ENCODE measurements at regions not wholly inside any gene's neighbourhood (a gene's known extent, or its start where the extent isn't known, plus 50 kb on each side); places are given as distances from the start of the nearest gene placed in this dataset.

- DNase-seq, result no peak
Observed at GRCh38 chr11:57103899-57104605, 77.7 kb upstream of the LRRC55 start.

- no peak for DNase-seq
Observed at GRCh38 chr11:57109331-57109730, 72.4 kb upstream of the LRRC55 start.

- no peak for DNase-seq
Observed at GRCh38 chr11:57111619-57112018, 70.1 kb upstream of the LRRC55 start.

GRCh38 chr11:57116654-57117053 is 65.1 kb upstream of the LRRC55 start:
- peak in 1 of 2 experiments; percentile 18 for DNase-seq

DNA sequence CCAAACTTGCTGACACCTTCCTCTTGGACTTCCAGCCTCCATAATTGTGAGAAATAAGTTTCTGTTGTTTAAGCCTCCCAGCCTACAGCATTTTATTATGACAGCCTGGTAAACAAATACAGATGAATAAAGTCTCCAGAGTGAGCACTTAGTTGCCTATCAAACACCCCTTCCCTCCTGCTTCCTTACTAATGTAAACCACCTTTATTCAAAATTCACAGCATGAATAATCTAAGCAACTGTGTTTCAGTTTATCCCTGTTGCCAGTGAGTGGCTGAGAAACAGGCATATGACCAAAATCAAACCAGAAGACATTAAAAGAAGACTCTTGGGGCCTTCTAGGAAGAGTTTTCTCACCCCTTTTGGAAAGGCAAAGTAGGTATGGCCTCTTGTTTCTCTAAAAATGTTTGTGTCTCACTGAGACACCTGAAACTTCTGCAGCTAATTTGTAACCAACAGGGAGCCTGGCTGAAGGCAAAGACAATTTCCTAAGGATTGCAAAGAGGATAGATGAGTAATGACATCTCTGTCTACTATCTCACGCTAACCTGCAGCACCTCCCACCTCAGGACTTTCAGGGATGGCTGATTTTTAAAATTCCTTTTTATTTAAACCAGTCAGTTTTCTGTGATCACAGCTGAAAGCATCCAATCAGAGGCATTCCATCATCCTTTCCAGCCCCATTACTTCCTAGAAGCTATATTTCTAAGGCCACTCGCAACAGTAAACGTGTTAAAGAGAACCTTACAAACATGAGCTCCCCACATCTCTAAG is 61.4 kb upstream of the LRRC55 start:
- no peak for DNase-seq

DNA sequence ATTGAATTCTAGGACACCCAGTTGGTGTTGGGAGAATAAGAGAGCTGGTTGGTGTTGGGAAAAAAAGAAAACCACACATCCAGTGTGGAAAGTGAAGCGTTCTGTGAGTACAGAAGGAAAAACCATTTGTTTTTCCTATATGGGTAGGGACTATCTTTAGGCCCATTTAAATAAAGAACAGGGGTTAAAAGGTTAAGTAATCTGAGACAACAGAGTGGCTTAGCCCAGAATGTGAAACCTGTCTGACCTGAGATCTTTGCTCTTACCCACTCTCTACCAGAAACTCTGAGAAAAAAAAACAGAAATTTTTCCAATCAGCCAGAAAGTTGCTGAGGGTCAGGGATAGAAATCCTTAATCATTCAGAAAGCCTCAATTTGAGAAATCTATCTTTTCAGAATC is 59.8 kb upstream of the LRRC55 start:
- DNase-seq, result no peak

GRCh38 chr11:57123590-57123989 is 58.2 kb upstream of the LRRC55 start:
- no peak for DNase-seq

GRCh38 chr11:57124505-57124904 is 57.2 kb upstream of the LRRC55 start:
- DNase-seq, result no peak

DNA sequence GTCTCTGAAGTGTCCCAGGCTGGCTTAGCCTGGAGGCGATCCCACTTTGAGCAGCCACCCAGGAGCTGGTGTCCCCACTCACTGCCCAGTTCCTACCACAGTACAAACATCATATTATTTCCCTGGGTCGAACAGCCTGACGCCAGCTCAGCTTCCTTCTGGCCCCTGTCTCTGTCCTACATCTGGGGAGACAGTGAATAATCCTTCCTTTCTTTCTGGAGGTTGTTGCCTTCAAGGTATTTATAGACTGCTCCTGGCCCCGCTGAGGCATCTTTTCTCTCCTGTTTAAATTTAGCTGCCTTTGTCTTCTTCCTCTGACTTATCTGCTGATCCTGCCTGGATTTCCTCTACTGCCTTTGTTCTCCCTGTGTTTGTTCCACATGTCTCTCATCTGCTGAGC is 56.8 kb upstream of the LRRC55 start:
- DNase-seq, result no peak

DNA sequence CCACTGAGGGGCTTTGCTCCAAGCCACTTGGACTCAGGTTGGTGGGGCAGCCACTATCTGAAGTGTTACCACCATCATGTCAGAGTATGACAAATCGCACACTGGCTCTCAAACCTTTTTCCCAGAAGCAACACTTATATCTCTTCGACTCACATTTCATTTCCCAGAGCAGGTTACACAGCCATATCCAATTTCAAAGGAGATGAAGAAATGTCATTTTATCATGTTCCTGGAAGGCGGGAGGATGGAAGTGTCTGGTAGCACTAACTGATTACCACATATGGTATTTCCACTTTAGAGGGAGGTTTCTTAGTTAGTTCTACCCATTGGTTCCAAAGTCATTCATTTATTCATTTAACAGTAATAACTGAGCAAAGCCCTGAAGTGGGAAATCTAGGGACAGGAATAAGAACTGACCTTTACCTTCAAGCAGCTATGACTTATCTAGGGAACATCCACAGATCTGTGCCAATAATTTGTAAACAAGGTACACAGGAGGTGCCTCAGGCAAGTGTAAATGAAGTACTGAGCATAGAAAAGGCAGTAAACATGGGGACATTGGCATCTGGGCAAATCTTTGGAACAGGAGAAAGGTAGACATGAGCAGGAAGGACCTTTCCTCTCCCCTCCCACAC is 54.9 kb upstream of the LRRC55 start:
- no peak for DNase-seq

DNA sequence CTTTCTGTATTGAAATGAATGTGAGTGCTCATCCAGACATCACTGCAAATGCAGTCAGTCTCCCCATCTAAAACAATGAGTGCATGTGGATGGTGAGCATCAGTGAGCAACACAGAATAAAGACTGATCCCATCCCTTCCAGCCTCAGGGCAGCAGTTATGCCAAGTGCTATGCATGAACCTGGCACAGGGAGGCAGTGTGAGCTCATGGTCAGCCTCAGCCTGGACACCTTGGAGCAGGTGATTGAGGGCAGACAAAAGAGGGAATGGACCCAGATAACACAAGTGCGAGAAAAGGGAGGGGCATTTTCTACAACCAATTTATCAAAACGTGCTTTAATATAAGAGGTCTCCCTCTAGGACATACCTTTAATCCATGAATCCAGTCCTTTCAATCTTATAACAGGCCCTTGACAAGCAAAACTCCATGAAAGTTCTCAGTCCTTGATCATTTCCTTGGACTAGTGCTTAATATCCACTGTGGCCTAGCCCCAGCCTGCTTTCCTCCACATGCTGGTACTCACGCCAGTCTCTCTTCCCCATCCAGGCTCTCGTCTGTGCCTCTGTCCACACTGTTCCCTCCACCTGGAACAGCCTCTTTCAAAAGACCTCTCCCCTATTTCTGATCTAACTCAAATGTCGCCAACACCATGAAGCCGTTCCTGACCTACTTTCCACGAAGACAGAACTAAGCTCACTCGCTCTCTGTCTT is 50.5 kb upstream of the LRRC55 start:
- DNase-seq, result no peak

All from NCI-H1930 (cell line).